LNCaP clone FGC (cell line): ENCODE measurements at regions not wholly inside any gene's neighbourhood (a gene's known extent, or its start where the extent isn't known, plus 50 kb on each side); places are given as distances from the start of the nearest gene placed in this dataset.

Source experiments
- DNase-seq: peaks from one replicate; pipeline ENCODE4 v3.0.0-alpha.2; 2011; ENCODE audit warnings: low read depth
- H3K4me3 ChIP-seq: 2 replicates; pipeline ENCODE4 v1.5.1; 2011; ENCODE audit warnings: mild to moderate bottlenecking, low read depth, low read length, control low read depth
- TF ChIP-seq, protein P1 (sequence below): IDR thresholded peaks from 2 replicates; pipeline ENCODE4 v1.5.1; 2012; ENCODE audit warnings: mild to moderate bottlenecking; ENCODE audit not compliant: control insufficient read depth, insufficient read depth; ENCODE audit errors: extremely low read depth

DNA sequence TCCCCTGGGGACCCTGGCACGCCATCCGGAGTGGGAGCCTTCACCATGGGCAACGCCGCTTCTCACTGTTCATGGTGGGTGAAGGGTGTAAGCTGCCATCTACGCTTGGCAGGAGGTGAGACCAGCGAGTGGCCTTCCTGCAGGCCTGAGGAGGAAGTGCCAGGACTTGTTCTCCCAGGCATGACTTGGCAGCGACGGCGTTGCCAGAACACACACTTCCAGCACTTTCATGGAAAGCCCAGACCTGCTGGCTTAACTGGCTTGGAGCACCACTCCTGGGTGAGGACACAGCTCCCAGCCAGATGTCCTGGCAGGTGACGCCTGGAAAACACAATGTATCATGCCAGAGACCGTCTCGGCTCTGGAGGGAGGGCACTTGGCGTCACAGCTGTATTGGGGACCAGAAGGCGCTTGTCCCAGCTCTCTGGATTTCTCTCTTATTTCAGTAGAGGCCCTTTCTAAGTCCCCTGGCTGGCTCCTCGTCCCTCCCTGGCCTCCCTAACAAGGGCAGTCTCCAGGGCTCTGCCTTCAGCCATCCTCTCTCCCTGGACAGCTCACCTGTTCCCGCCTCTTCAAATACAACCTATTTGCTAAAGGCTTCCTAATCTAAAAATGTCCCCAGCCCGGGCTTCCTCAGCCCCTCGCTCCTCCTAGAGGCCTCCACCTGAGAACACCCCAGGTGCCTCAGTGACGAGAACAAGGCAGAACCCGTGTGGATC, 188.3 kb downstream of the OLFM1 start:
- TF ChIP-seq, protein P1, sequence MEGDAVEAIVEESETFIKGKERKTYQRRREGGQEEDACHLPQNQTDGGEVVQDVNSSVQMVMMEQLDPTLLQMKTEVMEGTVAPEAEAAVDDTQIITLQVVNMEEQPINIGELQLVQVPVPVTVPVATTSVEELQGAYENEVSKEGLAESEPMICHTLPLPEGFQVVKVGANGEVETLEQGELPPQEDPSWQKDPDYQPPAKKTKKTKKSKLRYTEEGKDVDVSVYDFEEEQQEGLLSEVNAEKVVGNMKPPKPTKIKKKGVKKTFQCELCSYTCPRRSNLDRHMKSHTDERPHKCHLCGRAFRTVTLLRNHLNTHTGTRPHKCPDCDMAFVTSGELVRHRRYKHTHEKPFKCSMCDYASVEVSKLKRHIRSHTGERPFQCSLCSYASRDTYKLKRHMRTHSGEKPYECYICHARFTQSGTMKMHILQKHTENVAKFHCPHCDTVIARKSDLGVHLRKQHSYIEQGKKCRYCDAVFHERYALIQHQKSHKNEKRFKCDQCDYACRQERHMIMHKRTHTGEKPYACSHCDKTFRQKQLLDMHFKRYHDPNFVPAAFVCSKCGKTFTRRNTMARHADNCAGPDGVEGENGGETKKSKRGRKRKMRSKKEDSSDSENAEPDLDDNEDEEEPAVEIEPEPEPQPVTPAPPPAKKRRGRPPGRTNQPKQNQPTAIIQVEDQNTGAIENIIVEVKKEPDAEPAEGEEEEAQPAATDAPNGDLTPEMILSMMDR: no peak
- peak; percentile 87 for DNase-seq

GRCh38 chr9:135277219-135278201, 190.0 kb downstream of the OLFM1 start:
- H3K4me3 ChIP-seq: no peak overlapping the region
- TF ChIP-seq, protein P1: no peak
- no peak for DNase-seq

More for the DNA sequence above, 188.3 kb downstream of the OLFM1 start:
- H3K4me3 ChIP-seq: no peak overlapping the region

- no peak for DNase-seq
- no peak overlapping the region for H3K4me3 ChIP-seq
- TF ChIP-seq, protein P1: no peak
Observed at GRCh38 chr9:135278586-135278985, 191.1 kb downstream of the OLFM1 start.

DNA sequence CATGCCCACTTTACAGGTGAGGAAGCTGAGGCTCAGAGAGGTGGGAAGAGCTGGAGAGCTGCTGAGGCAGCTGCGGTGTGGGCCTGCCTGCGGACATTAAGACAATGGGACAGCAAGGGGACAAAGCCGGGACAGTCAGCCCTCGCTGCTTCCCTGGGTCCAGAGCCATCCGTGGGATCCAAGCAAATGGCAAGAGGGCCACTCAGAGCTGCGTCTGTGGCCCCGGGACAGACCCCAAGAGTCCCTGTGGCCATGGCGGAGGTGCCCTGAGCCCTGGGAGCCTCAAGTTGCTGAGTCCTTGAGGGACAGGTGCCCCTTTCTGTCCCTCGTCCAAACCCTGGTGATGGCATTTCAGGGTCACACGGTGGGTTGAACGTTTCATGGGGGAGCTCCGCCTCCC, 191.9 kb downstream of the OLFM1 start:
- H3K4me3 ChIP-seq: no peak overlapping the region
- TF ChIP-seq, protein P1: no peak
- DNase-seq: no peak

- TF ChIP-seq, protein P1: no peak
- no peak for DNase-seq
- H3K4me3 ChIP-seq: no peak overlapping the region
Observed at GRCh38 chr9:135279834-135280393, 192.4 kb downstream of the OLFM1 start.

DNA sequence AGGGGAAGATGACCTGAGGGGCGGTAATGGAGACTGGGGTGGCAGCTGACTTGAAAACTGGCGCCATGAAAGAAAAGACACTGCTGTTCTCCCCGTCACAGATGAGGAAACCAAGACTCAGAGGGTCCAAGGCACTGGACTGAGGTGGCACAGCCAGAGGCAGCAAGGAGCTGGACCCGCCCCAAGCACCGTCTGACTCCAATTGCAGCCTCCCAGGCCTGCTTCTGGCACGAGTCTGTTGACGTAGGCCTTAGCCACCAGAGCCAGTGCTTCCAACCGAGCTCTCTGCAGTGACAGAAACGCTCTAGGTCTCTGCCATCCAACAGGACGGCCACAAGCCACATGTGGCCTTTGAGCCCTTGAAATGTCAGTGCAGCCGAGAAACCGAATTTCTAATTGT, 193.2 kb downstream of the OLFM1 start:
- no peak overlapping the region for H3K4me3 ChIP-seq
- DNase-seq: no peak
- TF ChIP-seq, protein P1: no peak
